ENCODE measurements at regions not wholly inside any gene's neighbourhood (a gene's known extent, or its start where the extent isn't known, plus 50 kb on each side); places are given as distances from the start of the nearest gene placed in this dataset.

DNA sequence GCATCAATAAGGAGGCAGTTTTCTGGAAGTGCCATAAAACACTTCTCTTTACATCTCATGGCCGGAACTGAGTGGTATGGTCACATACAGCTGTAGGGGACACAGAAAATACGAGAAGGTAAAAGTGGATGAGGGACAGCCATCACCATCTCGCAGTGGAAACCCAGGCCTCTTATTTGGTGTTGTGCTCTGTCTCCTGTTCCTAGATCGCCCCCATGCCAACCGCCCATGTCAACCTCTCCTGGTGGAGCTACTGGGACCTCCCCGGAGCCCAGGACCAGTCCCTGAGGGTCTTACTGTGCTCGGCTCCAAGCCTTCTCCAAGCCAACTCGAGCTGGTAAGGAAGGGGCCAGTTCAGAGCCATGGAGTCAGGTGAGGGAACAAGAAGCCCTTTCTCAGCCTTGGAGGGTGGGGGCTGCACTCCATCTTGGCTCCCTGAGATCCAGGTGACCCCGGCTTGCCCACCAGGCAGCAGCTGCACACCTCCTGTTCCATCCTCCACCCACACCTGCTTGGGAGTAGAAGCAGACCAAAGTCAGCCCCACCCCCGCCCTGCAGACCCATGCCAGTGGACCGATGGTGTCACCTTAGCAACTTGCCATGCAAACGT is 149.0 kb upstream of the CST7 start:
- WGBS, 2 donors, result 81 to 89% methylated on average over 5 to 8 of the region's 12 CpGs
- DNase-seq, result no peak

DNA sequence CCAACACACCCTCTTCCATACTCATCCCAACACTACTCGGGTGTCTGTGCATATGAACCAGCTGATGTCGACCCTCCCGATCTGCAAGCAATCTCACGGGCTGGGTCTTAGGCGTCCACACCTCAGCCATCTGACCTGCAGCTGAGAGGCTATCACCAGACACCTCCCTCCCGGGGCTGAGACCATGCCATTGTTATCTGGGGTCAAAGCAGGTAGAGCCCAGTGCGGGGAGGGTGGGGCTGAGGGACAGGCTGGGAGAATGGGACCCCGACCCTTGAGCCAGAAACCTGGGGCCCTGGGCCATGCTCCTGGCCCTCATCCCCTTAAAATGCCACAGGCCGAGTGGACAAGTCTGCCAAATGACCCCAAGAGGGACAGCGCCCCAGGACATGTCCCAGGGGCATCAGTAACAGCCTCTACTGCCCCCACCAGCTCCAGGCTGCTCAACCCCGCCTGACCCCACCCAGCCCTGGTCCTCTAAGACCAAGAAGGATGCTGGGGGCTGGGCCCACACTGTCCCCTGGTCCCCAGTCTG is 146.7 kb upstream of the CST7 start:
- TF ChIP-seq, protein P1, sequence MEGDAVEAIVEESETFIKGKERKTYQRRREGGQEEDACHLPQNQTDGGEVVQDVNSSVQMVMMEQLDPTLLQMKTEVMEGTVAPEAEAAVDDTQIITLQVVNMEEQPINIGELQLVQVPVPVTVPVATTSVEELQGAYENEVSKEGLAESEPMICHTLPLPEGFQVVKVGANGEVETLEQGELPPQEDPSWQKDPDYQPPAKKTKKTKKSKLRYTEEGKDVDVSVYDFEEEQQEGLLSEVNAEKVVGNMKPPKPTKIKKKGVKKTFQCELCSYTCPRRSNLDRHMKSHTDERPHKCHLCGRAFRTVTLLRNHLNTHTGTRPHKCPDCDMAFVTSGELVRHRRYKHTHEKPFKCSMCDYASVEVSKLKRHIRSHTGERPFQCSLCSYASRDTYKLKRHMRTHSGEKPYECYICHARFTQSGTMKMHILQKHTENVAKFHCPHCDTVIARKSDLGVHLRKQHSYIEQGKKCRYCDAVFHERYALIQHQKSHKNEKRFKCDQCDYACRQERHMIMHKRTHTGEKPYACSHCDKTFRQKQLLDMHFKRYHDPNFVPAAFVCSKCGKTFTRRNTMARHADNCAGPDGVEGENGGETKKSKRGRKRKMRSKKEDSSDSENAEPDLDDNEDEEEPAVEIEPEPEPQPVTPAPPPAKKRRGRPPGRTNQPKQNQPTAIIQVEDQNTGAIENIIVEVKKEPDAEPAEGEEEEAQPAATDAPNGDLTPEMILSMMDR (IDR thresholded peaks at IDR 0.05), result no peak
- no peak for TF ChIP-seq POLR2A (IDR thresholded peaks at IDR 0.05)
- intact Hi-C loops (cut with DNase I), result no loop called here
- no peak overlapping the region for H3K4me3 ChIP-seq
- no peaks in the 10 kb centered on the region for H3K4me1 ChIP-seq
- no peak overlapping the region for H3K27ac ChIP-seq
- DNase-seq, result no peak
- H3K9me3 ChIP-seq, result no peaks in the 10 kb centered on the region
- no peaks in the 10 kb centered on the region for H3K36me3 ChIP-seq
- WGBS, 2 donors, result 58 to 67% methylated on average over 6 to 7 of the region's 11 CpGs
- H3K27me3 ChIP-seq, result no peaks in the 10 kb centered on the region

More for the DNA sequence above, 149.0 kb upstream of the CST7 start:
- H3K36me3 ChIP-seq, result no peaks in the 10 kb centered on the region
- H3K27me3 ChIP-seq, result no peaks in the 10 kb centered on the region
- no peaks in the 10 kb centered on the region for H3K4me1 ChIP-seq
- no peak overlapping the region for H3K4me3 ChIP-seq
- no peak overlapping the region for H3K27ac ChIP-seq
- intact Hi-C loops (cut with DNase I), result no loop called here
- H3K9me3 ChIP-seq, result no peaks in the 10 kb centered on the region
- TF ChIP-seq POLR2A (IDR thresholded peaks at IDR 0.05), result no peak
- TF ChIP-seq, protein P1 (IDR thresholded peaks at IDR 0.05), result no peak

DNA sequence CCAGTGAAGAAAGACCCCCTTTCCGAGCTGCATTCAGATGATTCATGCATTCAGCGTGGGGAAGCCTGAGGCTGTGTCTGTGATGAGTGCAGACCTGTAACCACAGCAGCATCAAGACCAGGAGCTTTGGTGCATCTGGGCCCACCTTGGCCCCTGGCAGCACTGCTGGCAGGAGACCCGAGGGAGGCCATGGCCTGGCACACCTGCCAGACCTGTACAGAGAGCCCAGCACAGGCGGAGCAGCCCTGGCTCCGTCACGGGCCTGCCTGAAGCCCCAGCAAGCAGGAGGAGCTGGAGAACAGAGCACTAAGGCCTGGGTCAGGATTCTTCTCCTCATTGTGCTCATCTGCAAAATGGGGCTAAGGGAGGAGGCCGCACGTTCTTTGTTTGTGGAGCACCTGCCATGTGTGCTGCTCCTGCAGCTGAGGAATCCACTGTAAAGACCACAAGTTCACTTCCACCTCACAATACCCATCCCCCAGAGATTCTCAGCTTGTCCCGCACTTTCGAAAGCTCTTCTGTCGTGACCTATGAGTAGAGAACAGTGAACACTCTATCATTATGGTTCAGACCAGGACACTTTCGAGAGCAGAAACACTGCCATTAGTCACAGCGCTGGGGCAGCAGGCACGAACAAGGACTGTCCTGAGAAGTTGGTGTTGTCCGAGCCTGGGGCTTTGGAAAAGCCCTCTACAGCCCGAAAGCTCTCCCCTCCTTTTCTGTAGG is 144.4 kb upstream of the CST7 start:
- intact Hi-C loops (cut with DNase I), result no loop called here
- Histone ChIP-seq H3K4me3 (no peak overlapping the region), H3K9me3 (no peaks in the 10 kb centered on the region), H3K4me1 (no peaks in the 10 kb centered on the region), H3K27me3 (no peaks in the 10 kb centered on the region), H3K27ac (no peak overlapping the region), H3K36me3 (no peaks in the 10 kb centered on the region)
- TF ChIP-seq, protein P1 (IDR thresholded peaks at IDR 0.05), result no peak
- TF ChIP-seq POLR2A (IDR thresholded peaks at IDR 0.05), result no peak
- DNase-seq, result no peak
- 73 to 80% methylated on average over 3 to 11 of the region's 16 CpGs for WGBS, 2 donors

DNA sequence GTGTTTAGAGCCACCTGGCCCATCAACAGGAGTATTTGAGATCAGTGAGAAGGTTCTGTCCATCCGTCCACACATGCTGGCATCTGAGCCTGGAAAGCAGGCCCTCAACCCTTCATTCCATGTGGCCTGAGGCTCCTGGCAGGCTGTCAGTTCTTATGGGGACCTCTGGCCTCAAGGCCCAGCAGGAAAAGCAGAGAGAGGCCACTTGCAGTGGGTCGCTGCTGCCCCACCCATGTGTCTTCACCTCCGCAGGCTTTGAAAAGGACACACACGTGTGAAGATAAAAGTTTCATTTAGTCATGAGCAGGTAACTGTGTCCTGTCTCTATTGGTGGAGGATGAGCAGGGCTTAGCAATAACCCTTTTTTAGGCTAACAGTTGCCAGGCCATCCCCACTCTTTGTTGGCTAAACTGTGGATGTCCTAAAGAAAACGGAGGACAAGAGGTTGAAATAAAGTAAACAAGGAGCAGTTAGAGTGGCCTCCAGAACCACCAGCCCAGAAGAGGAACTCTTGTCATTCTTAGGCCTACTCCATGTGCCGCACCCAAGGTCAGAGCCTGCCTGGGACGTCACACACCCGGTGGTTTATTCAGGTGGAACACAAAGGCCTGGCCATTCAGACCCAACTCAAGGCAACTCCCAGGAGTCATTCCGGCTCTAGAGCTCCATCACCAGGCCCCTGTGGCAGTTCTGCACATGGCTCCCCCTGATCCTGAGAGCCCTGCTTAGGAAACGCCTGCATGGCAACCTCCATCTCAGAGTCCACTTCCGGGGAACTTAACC is 143.4 kb upstream of the CST7 start:
- TF ChIP-seq, protein P1 (IDR thresholded peaks at IDR 0.05), result no peak
- TF ChIP-seq POLR2A (IDR thresholded peaks at IDR 0.05), result no peak
- intact Hi-C loops (cut with DNase I), result no loop called here
- Histone ChIP-seq H3K4me3 (no peak overlapping the region), H3K9me3 (no peaks in the 10 kb centered on the region), H3K27me3 (peaks cover 0 to 1% (median 0%) of the 10 kb centered on the region in 4 donors), H3K4me1 (no peaks in the 10 kb centered on the region), H3K27ac (no peak overlapping the region), H3K36me3 (no peaks in the 10 kb centered on the region)
- WGBS, 2 donors, result 68 to 76% methylated on average over 3 to 7 of the region's 11 CpGs
- DNase-seq, result no peak

All from esophagus squamous epithelium (tissue), 5 donors.